C4-2B (cell line): ENCODE measurements at regions not wholly inside any gene's neighbourhood (a gene's known extent, or its start where the extent isn't known, plus 50 kb on each side); places are given as distances from the start of the nearest gene placed in this dataset.

ENCODE experiments used
- H3K27ac ChIP-seq: fragments of 450-650 bp; 2 replicates; pipeline ENCODE4 v1.5.1; 2017
- ZFX ChIP-seq: fragments of 450-650 bp; IDR thresholded peaks from 2 replicates; pipeline ENCODE4 v1.6.1; 2017
- TF ChIP-seq, protein P1 (sequence below): fragments of 450-650 bp; conservative IDR thresholded peaks from 2 replicates; pipeline ENCODE4 v1.5.1; 2017; ENCODE audit warnings: mild to moderate bottlenecking

DNA sequence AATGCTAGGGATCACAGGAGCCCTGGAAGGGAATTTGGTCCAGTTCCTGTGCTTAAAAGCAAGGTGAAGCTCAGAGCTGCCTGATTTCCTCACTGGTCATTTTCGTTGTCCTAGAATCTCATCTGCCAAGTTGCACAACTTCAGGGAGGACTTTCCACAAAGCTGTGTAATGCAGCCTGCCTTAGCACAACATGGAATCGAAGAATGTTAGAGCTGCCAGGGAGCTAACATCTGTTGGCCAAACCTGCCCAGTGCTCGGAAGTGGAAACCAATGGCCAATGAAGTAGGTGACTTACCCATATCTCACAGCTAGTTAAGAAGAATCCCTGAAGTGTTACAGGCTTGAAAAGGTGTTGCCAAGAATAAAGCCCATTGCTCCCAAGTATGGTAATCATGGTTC is 79.9 kb upstream of the SSTR1 start:
- no peak overlapping the region for H3K27ac ChIP-seq
- TF ChIP-seq ZFX, result no peak
- TF ChIP-seq, protein P1, sequence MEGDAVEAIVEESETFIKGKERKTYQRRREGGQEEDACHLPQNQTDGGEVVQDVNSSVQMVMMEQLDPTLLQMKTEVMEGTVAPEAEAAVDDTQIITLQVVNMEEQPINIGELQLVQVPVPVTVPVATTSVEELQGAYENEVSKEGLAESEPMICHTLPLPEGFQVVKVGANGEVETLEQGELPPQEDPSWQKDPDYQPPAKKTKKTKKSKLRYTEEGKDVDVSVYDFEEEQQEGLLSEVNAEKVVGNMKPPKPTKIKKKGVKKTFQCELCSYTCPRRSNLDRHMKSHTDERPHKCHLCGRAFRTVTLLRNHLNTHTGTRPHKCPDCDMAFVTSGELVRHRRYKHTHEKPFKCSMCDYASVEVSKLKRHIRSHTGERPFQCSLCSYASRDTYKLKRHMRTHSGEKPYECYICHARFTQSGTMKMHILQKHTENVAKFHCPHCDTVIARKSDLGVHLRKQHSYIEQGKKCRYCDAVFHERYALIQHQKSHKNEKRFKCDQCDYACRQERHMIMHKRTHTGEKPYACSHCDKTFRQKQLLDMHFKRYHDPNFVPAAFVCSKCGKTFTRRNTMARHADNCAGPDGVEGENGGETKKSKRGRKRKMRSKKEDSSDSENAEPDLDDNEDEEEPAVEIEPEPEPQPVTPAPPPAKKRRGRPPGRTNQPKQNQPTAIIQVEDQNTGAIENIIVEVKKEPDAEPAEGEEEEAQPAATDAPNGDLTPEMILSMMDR, result no peak

DNA sequence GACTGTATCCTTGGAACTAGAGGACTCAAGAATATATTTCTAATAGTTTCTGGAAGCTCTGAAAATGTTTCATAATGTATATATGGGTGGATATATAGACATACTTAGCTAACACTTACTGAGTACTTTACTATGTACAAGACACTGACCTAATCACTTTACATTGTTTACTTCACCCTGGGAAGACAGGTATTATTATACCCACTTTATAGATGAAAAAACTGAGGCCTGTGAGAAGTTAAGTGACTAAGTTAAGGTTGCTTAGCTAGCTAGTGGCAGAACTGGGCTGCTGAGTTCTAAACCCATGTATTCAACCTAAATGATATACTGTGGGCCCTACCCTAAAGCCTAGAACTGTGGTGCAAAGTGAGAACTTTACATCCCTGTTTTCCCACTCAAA is 79.1 kb upstream of the SSTR1 start:
- H3K27ac ChIP-seq, result no peak overlapping the region
- TF ChIP-seq, protein P1, result no peak
- TF ChIP-seq ZFX, result no peak

DNA sequence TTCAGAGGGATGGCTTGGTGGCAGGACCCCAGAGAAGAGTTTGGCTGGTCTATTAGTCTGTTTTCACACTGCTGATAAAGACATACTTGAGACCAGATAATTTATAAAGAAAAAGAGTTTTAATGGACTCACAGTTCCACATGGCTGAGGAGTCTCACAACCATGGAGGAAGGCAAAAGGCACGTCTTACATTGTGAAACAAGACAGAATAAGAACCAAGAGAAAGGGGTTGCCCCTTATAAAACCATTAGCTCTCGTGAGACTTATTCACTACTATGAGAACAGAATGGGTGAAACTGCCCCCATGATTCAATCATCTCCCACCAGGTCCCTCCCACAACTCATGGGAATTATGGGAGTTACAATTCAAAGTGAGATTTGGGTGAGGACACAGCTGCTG is 78.5 kb upstream of the SSTR1 start:
- no peak overlapping the region for H3K27ac ChIP-seq
- TF ChIP-seq ZFX, result no peak
- TF ChIP-seq, protein P1, result no peak

DNA sequence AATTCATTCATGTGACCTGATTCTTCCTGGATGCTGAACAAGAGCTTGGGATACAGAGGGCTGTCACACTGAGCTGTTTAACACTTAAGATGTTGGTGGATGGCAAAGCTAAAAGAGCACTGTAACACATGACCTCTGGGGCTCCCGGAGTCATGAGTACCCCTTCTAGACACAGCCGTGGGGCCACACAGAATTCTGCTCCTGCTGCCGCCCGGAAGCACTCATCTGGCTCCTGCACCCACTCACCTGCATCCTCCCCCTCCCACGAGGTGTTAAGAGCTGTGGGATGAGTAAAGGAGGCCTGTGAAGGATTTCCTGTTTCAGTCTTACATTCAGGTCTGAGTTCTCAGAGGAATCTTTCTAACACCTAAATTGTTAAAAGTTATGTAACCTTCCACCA is 78.0 kb upstream of the SSTR1 start:
- TF ChIP-seq, protein P1, result no peak
- TF ChIP-seq ZFX, result no peak
- H3K27ac ChIP-seq, result no peak overlapping the region

DNA sequence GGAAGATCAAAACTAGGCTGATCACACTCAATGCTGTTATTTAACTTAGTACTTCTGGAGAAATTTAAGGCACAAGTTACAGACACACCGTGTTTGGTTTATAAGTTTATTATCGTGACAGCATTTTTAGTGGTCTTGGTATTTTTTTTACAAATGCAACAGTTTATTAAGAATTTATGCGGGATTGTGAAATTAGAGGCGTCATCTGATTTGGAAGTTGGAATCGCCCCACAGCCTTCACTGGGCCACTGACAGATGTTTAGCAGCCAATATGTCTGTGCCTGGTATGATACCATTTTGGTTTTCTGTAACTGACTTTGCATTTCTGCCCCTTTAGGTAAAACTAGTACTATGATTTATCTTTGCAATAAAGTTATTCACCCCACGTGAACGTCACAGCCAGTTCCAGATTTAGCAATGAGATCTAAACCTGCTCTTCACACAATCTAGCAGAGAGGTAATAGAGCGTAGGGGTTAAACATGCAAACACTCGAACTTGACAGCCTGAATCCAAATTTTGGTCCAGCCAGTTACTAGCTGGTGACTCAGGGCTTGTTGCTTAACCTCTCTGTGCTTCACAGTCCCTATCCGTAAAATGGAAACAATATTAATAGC is 73.2 kb upstream of the SSTR1 start:
- TF ChIP-seq ZFX, result no peak
- TF ChIP-seq, protein P1, result no peak
- no peak overlapping the region for H3K27ac ChIP-seq

DNA sequence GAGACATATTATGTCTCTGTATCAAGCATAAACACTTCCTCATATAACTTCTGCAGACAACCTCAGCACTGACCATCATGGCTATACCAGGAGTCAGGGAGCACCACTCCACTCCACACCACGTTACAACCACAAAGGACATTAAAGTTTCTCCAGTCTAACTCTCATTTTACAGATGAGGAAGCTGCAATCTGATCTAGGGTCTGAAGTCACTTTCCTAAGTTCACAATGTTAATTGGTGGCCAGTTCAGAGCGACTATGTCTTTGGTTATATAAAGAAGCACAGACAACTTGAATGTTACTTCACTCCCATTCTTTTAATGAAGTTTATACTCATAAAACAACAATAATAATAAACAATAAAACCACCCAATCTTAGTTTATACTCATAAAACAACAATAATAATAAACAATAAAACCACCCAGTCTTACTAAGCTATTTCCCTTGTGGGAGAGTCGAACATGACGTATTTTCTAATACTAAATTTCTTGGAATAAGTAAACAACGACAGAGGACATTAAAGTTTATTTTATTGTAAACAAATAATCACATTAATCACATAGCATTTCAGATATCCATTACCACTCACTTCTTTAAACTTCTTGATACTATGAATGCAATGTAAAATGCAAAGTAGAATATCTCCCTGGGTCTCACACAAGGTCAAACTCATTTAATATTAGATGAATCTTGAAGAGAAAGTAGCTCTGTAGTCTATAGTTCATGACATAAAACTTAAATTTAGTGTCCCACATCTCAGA is 72.4 kb upstream of the SSTR1 start:
- no peak overlapping the region for H3K27ac ChIP-seq

DNA sequence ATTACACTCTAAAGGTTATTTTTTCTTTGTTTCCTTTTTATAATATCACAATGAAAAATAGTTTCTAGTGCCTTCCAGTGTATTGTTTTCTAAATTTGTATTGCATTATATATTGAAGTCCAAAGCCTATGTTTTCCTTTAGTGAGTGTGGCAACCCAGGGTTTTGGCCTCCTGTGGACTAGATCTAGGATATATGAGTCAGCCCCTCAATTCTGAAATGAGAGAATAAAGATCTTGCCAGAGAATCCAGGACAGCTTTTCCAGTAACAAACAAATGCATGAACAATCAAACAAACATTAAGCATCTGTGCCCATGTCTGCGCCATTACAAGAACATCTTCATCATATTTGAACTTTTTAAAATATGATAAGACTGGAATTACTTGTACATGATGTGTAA is 70.7 kb upstream of the SSTR1 start:
- no peak overlapping the region for H3K27ac ChIP-seq
- TF ChIP-seq, protein P1, result no peak
- TF ChIP-seq ZFX, result no peak

More for the DNA sequence above, 72.4 kb upstream of the SSTR1 start:
- TF ChIP-seq ZFX, result no peak
- TF ChIP-seq, protein P1, result no peak
